Panc1 (cell line): ENCODE measurements at regions not wholly inside any gene's neighbourhood (a gene's known extent, or its start where the extent isn't known, plus 50 kb on each side); places are given as distances from the start of the nearest gene placed in this dataset.

Experiments used
- ATAC-seq: fragments of 200-7000 bp; cut with Tn5 transposase; 2 replicates; pipeline ENCODE4 v1.9.1; 2020; ENCODE audit warnings: mild to moderate bottlenecking, moderate library complexity
- BruUV-seq: library from RNA; stranded (reverse); fragments of 400-500 nt; replicated peaks from 2 replicates; lab custom pipeline; 2021; lab: Mats Ljungman, UMichigan
- CTCF ChIA-PET: fragments of 300-600 bp; sonication (Branson Sonifier 250); formaldehyde crosslinking; loops from one replicate; lab custom pipeline; 2022; ENCODE audit warnings: antibody characterized with exemption; lab: Charles Lee
- POLR2A ChIA-PET: fragments of 300-600 bp; sonication (Branson Sonifier 250); formaldehyde crosslinking; loops from one replicate; lab custom pipeline; 2022; ENCODE audit warnings: antibody characterized with exemption; lab: Charles Lee
- DNase-seq: peaks from one replicate; pipeline ENCODE4 v3.0.0-alpha.2; 2010; ENCODE audit warnings: low read depth, low spot score
- H3K27ac ChIP-seq: 2 replicates; pipeline ENCODE4 v1.5.1; 2011; ENCODE audit warnings: mild to moderate bottlenecking, low read length, inconsistent platforms
- H3K27me3 ChIP-seq: fragments of 200-500 bp; sonication (Bioruptor generic); 2 replicates; pipeline ENCODE4 v1.6.0; 2014; ENCODE audit warnings: low read length, inconsistent platforms; ENCODE audit not compliant: control insufficient read depth, insufficient read depth
- H3K36me3 ChIP-seq: fragments of 200-500 bp; sonication (Bioruptor generic); 2 replicates; pipeline ENCODE4 v1.5.1; 2014; ENCODE audit warnings: inconsistent platforms, mild to moderate bottlenecking, low read length, moderate library complexity; ENCODE audit not compliant: control insufficient read depth, insufficient read depth
- H3K4me1 ChIP-seq: 2 replicates; pipeline ENCODE4 v1.5.1; 2011; ENCODE audit warnings: inconsistent platforms, mild to moderate bottlenecking, low read length, moderate library complexity; ENCODE audit not compliant: control insufficient read depth, insufficient read depth
- H3K4me3 ChIP-seq, 2 experiments: 2 replicates each; pipeline ENCODE4 v1.5.1; 2011 to 2012; ENCODE audit warnings: low read depth in 2 of 2, low read length in 2 of 2, mild to moderate bottlenecking in 2 of 2, inconsistent platforms in 1 of 2, moderate library complexity in 1 of 2
- H3K9me3 ChIP-seq: fragments of 200-500 bp; sonication (Bioruptor generic); 2 replicates; pipeline ENCODE4 v1.5.1; 2014; ENCODE audit warnings: low read depth, mild to moderate bottlenecking, inconsistent platforms, low read length, moderate library complexity; ENCODE audit not compliant: control insufficient read depth, insufficient read depth
- POLR2AphosphoS5 ChIP-seq: IDR thresholded peaks from 2 replicates; pipeline ENCODE4 v1.6.1; 2012; ENCODE audit warnings: mild to moderate bottlenecking, low read depth, low read length, moderate library complexity
- SIN3A ChIP-seq: IDR thresholded peaks from 2 replicates; pipeline ENCODE4 v1.6.1; 2012; ENCODE audit warnings: low read depth, mild to moderate bottlenecking, low read length, moderate library complexity, borderline replicate concordance; ENCODE audit not compliant: insufficient read depth
- TCF7L2 ChIP-seq: IDR thresholded peaks from 2 replicates; pipeline ENCODE4 v1.6.1; 2011; ENCODE audit warnings: mild to moderate bottlenecking, low read depth, low read length, inconsistent platforms
- in situ Hi-C: cut with HindIII; loops from 2 replicates; pipeline ENCODE4 v1.10.0; 2016; ENCODE audit warnings: low sequenced_read_pairs, low pct_unique_long_range_greater_than_20kb
- intact Hi-C: fragments of 100-400 bp; cut with micrococcal nuclease; formaldehyde crosslinking; loops from one replicate; pipeline ENCODE4 v1.10.0; 2022; ENCODE audit not compliant: unreplicated experiment
- TF ChIP-seq, protein P1 (sequence below), 2 experiments: IDR thresholded peaks; 2 replicates each; pipeline ENCODE4 v1.6.1; 2011 to 2012; ENCODE audit warnings: low read depth in 2 of 2, control low read depth in 1 of 2, low read length in 1 of 2, mild to moderate bottlenecking in 1 of 2, moderate library complexity in 1 of 2; ENCODE audit not compliant: insufficient read depth in 1 of 2
- TF ChIP-seq, protein P2 (sequence below): fragments of 450-650 bp; IDR thresholded peaks from 2 replicates; pipeline ENCODE4 v1.5.1; 2017; ENCODE audit warnings: mild to moderate bottlenecking

DNA sequence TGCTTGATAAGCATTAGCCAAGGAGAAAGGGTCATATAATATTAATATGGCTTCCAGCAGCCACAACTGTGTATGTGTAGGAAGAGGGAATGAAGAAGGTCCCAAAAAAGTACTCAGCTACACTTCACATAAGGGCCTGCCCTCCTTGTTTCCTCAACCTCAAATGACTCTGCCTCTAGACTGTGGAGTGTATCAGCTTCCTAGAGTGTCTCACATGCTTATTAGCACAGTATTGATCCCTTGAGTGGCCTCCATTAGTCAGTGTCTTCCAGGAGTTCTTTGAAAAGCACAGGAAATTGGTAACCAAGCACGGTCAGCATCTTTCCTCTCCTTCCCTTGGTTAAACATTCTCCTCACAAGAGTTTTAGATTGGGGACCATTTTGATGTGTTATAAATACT lies 190.4 kb upstream of the ATP10B start:
- BruUV-seq: no TSS peak
- no peaks in the 10 kb centered on the region for H3K27me3 ChIP-seq
- TF ChIP-seq SIN3A (no peak), POLR2AphosphoS5 (no peak), TCF7L2 (no peak)
- TF ChIP-seq, protein P1, sequence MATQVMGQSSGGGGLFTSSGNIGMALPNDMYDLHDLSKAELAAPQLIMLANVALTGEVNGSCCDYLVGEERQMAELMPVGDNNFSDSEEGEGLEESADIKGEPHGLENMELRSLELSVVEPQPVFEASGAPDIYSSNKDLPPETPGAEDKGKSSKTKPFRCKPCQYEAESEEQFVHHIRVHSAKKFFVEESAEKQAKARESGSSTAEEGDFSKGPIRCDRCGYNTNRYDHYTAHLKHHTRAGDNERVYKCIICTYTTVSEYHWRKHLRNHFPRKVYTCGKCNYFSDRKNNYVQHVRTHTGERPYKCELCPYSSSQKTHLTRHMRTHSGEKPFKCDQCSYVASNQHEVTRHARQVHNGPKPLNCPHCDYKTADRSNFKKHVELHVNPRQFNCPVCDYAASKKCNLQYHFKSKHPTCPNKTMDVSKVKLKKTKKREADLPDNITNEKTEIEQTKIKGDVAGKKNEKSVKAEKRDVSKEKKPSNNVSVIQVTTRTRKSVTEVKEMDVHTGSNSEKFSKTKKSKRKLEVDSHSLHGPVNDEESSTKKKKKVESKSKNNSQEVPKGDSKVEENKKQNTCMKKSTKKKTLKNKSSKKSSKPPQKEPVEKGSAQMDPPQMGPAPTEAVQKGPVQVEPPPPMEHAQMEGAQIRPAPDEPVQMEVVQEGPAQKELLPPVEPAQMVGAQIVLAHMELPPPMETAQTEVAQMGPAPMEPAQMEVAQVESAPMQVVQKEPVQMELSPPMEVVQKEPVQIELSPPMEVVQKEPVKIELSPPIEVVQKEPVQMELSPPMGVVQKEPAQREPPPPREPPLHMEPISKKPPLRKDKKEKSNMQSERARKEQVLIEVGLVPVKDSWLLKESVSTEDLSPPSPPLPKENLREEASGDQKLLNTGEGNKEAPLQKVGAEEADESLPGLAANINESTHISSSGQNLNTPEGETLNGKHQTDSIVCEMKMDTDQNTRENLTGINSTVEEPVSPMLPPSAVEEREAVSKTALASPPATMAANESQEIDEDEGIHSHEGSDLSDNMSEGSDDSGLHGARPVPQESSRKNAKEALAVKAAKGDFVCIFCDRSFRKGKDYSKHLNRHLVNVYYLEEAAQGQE (IDR thresholded peaks at IDR 0.05; ENCODE audit: insufficient read depth in 1 of 2, low read depth in 2 of 2, low read length in 1 of 2): no peak
- TF ChIP-seq, protein P2, sequence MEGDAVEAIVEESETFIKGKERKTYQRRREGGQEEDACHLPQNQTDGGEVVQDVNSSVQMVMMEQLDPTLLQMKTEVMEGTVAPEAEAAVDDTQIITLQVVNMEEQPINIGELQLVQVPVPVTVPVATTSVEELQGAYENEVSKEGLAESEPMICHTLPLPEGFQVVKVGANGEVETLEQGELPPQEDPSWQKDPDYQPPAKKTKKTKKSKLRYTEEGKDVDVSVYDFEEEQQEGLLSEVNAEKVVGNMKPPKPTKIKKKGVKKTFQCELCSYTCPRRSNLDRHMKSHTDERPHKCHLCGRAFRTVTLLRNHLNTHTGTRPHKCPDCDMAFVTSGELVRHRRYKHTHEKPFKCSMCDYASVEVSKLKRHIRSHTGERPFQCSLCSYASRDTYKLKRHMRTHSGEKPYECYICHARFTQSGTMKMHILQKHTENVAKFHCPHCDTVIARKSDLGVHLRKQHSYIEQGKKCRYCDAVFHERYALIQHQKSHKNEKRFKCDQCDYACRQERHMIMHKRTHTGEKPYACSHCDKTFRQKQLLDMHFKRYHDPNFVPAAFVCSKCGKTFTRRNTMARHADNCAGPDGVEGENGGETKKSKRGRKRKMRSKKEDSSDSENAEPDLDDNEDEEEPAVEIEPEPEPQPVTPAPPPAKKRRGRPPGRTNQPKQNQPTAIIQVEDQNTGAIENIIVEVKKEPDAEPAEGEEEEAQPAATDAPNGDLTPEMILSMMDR: no peak
- ATAC-seq: no peak
- ChIA-PET POLR2A (no interaction called here), CTCF (no interaction called here)
- intact Hi-C loops (no loop called here), in situ Hi-C loops (no loop called here)
- H3K36me3 ChIP-seq: no peaks in the 10 kb centered on the region
- no peak for DNase-seq
- no peak overlapping the region for H3K27ac ChIP-seq
- H3K9me3 ChIP-seq: no peaks in the 10 kb centered on the region
- H3K4me1 ChIP-seq: no peaks in the 10 kb centered on the region
- H3K4me3 ChIP-seq: no peak overlapping the region

DNA sequence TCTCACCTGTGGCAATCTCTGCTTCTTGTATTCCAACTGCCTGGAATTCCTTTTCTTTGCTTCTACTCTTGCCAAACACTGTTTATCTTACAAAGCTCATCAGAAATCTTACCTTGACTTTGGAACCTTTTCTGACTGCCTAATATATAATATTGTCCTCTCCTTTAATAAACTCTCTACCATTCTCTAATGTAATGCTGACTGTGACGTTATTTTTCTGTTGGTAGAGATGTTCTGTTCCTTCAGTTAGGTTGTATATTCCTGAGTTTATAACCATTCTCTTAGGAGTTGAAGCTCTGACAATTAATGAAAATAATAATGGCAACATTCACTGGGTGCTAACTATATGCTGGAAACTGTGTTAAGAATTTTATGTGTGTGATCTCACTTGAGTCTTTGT lies 188.8 kb upstream of the ATP10B start:
- ATAC-seq (no peak), DNase-seq (no peak)
- H3K27me3 ChIP-seq: no peaks in the 10 kb centered on the region
- no peaks in the 10 kb centered on the region for H3K36me3 ChIP-seq
- TF ChIP-seq TCF7L2: no peak
- TF ChIP-seq SIN3A: no peak
- TF ChIP-seq, protein P1 (IDR thresholded peaks at IDR 0.05; ENCODE audit: insufficient read depth in 1 of 2, low read depth in 2 of 2, low read length in 1 of 2): no peak
- TF ChIP-seq POLR2AphosphoS5: no peak
- TF ChIP-seq, protein P2: no peak
- in situ Hi-C loops (no loop called here), intact Hi-C loops (no loop called here)
- H3K27ac ChIP-seq: no peak overlapping the region
- BruUV-seq: no TSS peak
- H3K4me3 ChIP-seq: no peak overlapping the region
- ChIA-PET POLR2A (no interaction called here), CTCF (no interaction called here)
- H3K9me3 ChIP-seq: no peaks in the 10 kb centered on the region
- no peaks in the 10 kb centered on the region for H3K4me1 ChIP-seq
